Transverse colon (tissue), 4 donors: ENCODE measurements at regions not wholly inside any gene's neighbourhood (a gene's known extent, or its start where the extent isn't known, plus 50 kb on each side); places are given as distances from the start of the nearest gene placed in this dataset.
"Not testable (repeated sequence)": the region's sequence is repeated elsewhere in the genome, so short reads cannot be mapped to it uniquely, and the experiment has no call there.

Source experiments
- EP300 ChIP-seq: sonication (generic); formaldehyde crosslinking; IDR thresholded peaks from one replicate; pipeline ENCODE4 v1.6.1; 2017; ENCODE audit warnings: antibody characterized with exemption, low read depth
- POLR2A ChIP-seq: fragments of 450-650 bp; IDR thresholded peaks from one replicate; pipeline ENCODE4 v1.6.1; 2016; ENCODE audit warnings: antibody characterized with exemption, mild to moderate bottlenecking, moderate library complexity
- POLR2AphosphoS5 ChIP-seq, 3 donors: sonication (generic); formaldehyde crosslinking; IDR thresholded peaks; one replicate each; pipeline ENCODE4 v1.6.1; 2016; ENCODE audit warnings: antibody characterized with exemption in 3 of 3
- TF ChIP-seq, protein P1 (sequence below), 5 experiments: fragments of 200-600 bp in 3 of 5; fragments of 450-650 bp in 2 of 5; sonication (generic) in 3 of 5; IDR thresholded peaks; 1 replicate in 2 of 5; 2 replicates in 3 of 5; pipeline ENCODE4 v1.5.1; 2016 to 2017; ENCODE audit warnings: antibody characterized with exemption in 5 of 5, inconsistent platforms in 3 of 5, mild to moderate bottlenecking in 2 of 5, moderate library complexity in 1 of 5

DNA sequence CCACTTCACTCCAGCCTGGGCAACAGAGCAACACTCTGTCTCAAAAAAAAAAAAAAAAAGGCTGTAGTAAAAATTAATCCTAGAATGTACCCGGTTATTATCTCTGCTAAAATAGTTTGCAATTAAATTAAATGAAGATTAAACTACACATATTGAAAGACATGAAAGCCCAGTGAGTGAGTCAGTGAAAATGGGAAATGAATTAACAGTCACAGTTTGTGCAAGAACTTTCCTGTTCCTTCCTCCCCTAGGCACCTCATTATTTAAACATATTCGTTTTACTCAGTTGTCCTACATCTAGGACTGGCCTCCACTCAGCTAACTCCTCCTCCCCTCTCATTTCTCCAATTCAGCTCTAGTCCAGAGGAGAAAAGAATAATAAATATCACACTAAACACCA lies 94.9 kb upstream of the ADORA2B start:
- TF ChIP-seq, protein P1, sequence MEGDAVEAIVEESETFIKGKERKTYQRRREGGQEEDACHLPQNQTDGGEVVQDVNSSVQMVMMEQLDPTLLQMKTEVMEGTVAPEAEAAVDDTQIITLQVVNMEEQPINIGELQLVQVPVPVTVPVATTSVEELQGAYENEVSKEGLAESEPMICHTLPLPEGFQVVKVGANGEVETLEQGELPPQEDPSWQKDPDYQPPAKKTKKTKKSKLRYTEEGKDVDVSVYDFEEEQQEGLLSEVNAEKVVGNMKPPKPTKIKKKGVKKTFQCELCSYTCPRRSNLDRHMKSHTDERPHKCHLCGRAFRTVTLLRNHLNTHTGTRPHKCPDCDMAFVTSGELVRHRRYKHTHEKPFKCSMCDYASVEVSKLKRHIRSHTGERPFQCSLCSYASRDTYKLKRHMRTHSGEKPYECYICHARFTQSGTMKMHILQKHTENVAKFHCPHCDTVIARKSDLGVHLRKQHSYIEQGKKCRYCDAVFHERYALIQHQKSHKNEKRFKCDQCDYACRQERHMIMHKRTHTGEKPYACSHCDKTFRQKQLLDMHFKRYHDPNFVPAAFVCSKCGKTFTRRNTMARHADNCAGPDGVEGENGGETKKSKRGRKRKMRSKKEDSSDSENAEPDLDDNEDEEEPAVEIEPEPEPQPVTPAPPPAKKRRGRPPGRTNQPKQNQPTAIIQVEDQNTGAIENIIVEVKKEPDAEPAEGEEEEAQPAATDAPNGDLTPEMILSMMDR (IDR thresholded peaks at IDR 0.05): not testable (repeated sequence)
- not testable (repeated sequence) for TF ChIP-seq POLR2AphosphoS5 (IDR thresholded peaks at IDR 0.05); EP300; POLR2A
